T-helper 1 cell treated with Interleukin-12 subunit alpha and Interleukin-12 subunit beta and Interleukin-4 antibody, amounts not matched to agents 30 ng/mL and 1 ng/mL, for 36 hours (primary cell): ENCODE measurements at regions not wholly inside any gene's neighbourhood (a gene's known extent, or its start where the extent isn't known, plus 50 kb on each side); places are given as distances from the start of the nearest gene placed in this dataset.
"Not testable (repeated sequence)": the region's sequence is repeated elsewhere in the genome, so short reads cannot be mapped to it uniquely, and the experiment has no call there.

Experiments used
- intact Hi-C: fragments of 100-400 bp; cut with micrococcal nuclease; formaldehyde crosslinking; loops from one replicate; pipeline ENCODE4 v1.15.1; 2024

DNA sequence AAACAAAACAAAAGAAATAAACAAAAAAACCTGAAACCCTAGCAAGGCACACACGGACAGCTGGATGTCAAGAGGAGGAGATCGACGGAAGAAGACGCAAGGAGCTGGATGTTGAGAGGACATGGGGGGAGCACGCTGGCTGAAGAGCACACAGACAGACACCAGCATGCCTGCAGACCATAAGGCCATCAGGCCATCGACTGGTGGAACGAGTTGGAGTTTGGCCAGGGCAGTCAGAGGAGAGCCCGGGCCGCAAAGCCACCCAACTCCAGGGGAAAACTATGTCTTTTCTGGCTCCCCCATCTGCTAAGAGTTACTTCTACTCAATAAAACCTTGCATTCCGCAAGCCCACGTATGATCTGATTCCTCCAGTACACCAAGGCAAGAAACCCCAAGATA, 979.6 kb downstream of the PCDH17 start:
- intact Hi-C loops: no loop called here

DNA sequence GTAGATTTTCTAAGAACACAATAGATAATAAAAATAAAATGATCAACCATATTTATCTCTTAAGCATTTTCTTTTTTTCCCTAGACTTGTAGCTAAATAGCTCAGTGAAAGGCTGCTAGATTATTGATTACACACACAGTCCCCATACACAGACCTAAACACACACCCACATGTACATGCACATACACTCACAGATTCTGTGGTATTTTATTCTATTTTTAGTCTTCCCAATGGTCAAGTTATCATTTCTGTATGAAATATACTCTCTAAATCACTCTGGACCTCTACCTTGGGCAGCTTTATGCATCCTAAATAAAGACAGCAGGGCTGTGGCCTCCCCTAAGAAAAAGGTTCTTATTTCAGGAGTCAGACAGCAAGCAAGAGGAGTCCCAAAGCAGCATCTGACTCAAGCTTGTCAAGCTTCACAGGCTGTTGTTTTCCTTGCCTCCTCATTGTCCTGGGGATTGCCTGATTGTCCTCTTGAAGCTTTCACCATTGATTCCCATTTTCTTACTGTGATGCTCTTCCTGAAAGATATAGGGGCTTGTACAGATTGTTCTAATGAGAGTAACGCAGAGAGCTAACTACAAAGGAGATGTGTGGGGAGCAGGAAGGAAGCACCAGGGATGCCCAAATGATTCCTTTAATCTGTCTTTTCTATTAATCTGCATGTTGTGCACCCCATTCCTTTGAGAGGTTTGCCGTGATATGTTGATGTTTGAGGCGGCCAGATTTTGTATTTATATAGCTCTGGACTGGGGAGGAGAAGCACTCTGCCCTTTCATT, 986.5 kb downstream of the PCDH17 start:
- intact Hi-C loops: no loop called here

DNA sequence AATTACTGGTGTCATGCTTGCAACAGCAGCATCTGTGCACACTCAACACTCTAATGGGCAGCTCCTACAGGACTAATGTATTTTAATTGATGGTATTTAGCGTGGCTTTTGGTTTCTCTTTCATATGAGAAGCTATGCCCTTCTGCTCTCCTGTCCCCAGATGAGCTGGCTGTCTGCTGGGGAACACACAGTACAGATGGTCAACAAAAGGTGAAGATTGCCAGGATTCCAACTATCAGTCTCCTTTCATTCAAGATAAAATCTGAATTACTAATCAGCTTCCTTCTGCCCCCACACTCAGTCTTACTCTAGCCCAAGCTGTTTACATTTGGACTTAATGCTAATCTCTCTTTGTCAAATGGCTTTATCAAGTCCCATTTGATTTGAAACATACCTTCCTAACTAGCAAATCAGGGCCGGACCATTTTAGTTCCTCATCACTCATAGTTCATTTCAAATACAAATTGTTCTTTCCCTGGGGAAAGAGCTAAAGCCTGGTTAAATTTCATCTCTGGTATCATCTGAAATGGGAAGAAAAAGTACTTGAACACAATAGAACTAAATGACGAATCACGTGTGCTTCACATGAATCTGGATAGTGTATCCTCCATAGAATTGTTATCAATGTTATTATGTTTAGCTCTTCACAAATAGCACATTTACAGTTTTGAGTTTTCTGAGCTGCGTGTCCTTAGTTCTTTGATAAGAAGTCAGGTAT, 988.0 kb downstream of the PCDH17 start:
- intact Hi-C loops: no loop called here

DNA sequence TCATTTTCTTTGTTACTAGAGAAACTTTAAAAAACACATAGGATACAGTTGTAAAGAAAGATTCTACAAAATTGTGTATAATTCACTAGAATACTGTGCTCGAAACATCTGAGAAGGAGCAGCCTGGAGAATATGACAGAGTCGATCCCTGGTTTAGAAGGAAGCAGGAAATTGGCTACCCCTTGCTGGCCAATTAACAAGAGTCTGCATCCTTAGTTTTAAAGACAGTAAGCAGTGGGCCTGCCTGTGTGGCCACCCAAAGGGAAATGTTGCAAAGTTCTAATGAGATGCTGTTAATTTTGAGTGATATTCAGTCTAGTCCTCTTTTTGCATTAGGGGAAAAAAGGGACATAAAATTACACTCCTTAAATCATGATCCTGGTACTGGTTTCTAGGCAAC, 988.6 kb downstream of the PCDH17 start:
- intact Hi-C loops: no loop called here

DNA sequence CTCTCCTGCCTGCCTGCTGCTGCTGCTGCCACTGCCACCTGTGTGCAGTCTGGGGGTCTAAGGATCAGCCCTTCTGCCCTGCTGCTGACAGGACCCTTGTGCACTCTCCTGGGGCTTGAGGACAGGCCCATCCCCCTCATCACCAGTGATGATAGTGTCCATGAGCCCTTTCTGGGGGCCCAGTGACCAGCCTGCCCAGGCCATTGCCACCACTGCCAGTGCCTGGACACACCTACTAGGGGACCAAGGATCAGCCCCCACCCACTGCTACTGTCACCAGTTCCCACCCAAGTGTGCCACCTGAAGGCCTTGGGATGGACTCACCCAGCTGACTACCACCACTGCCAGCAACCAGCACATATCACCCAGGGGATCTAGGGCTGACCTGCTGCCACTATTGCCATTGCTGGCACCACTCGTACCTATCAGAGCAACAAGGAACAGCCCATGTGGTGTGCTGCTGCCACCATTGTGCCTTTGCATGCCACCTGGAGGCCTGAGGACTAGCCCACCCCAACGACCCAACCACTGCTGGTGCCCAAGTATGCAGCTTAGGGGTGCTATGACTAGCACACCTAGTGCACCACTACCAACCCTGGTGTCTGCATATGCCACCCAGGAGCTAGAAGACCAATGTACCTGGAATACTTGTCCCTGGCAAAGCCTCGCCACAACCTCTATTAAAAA, 994.3 kb downstream of the PCDH17 start:
- intact Hi-C loops: no loop called here

DNA sequence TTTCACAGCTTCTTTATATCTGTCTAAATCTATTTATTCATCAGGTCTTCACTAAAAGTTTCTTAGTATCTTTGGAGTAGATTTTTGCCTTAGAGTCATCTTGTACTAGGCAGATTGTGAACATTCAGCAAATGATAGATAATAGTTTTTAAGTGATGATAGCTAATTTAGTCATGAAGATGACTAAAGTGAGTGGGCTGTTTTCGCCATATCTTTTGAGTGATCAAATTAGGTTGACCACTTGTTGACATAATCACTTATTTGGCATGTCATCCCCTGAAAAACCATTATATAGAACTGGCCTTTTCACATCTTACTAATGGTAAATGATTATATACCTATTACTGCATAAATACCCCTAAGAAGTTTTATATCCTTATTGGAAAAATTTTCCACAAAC, 999.2 kb downstream of the PCDH17 start:
- intact Hi-C loops: no loop called here

DNA sequence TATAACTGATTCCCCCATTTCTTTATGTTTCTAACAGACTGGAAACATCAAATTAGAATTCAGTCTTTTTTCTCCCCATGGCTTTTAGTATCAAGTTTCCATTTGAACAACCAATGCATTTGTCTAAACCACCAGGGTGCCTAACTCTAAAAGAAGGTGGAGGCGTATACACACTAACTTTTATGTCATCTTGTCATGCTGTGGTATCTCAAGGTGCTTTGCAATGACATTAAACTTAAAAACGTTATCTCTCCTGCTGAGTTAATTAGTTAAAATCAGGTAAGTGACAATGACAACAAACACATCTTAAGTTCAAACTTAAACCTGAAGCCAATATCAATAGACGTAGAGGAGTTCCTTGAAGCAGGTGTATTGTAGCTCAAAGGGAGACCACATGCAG, 1001.7 kb downstream of the PCDH17 start:
- intact Hi-C loops: no loop called here

DNA sequence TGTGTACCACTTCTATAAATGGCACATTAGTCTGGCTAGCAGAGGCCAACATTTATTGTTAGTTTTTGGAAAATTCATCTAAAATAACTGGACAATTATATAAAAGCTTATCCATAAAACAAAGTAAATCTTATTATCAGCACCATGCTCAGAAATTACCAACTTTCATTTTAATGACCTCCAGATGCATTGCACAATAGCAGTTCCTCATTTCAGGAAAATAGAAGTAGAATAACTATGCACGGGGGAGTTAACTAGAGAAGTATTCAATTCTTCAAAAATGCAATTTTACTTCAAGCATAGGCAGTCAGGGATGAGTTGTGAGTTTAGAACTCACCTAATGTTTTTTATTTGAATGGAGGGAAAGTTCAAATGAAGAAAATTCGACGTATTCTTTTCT, 1023.5 kb downstream of the PCDH17 start:
- intact Hi-C loops: no loop called here

DNA sequence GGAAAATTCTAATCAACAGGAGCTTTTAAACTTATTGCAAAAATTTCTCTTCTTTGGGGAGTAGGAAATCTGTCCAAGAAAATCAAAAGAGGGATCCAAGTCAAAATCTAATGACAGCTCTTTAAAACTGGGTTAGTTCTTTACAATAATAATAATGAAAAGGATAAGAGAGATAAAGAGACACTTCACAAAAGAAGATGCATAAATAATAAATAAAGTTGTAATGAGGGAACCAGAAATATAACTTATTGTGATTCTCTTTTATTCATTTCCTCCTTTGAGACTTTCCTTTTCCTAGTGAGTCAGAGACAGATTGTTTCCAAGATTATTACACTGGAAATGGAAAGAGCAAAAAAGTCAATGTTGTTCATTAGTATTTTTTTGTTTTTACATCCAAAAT, 1029.3 kb downstream of the PCDH17 start:
- intact Hi-C loops: no loop called here

DNA sequence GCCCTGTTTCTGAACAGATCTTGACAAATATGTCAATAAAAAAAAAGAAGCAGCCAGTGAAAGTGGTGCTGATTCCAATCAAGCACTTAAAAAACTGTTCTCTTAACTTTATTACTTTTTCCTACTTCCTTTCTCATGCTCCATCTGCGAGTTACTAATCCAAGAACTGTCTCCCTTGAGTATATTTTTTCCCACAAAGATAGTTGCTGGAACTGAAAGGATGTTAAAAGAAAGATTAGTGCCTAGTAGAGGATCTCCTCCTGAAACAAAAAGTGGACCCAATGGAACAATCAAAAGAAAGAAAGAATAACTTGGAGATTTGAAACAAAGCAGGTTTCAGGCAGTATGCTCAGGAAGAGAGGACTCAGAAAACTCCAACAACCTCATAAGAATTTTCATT, 1034.8 kb downstream of the PCDH17 start:
- intact Hi-C loops: no loop called here

DNA sequence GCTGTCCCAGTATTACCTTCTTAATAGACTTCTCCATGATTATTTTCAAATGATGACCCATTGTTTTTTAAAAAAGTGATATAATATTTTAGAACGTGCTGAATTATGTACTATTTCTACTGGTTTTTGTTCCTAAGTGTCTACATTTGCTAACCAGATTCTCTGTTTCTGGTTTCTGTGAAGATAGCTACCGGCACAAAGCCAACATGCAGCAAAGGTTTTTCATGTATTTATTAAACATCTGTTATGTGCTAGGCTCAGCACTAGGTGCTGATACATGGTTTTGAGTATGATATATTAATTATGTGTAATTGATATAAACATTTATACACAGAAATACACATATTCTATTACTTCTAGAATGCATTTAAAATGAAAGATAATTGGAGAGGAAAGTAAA, 1035.6 kb downstream of the PCDH17 start:
- intact Hi-C loops: no loop called here

DNA sequence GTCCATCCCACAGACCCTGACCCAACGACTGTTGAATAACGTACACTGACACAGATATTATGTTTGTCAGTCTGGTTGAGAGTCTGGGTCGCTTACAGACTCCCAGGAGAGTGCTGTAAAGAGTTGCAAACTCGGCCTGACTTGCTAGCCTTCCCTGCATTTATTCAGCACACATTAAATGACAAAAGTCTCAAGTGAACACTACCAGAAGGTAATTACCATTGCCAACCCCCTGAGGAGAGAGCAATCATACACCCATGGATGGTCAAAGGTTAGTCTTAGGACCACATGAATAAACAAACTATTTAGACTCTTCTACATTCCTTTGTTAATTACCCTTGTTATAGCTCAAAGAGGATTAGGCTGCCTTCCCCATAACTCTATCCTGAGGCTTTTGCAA, 1048.6 kb downstream of the PCDH17 start:
- intact Hi-C loops: no loop called here

DNA sequence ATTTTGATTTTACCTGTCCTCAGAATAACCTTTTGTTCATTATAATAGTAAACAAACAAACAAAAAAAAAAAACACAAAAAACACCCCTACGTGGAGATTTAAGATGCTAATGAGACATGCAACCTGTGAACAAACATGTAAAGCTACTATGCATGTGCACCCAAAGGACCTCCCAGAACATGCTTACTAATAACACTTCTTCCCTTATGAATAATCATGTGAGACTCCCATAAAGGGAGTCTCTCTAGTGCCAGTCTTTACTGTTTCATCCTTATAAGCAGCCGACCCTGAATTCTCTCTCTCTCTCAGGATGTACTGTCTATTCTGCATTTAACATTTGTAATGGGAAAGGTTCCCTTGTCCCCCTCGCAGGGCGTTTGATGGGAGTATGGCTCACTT, 1051.1 kb downstream of the PCDH17 start:
- intact Hi-C loops: no loop called here

DNA sequence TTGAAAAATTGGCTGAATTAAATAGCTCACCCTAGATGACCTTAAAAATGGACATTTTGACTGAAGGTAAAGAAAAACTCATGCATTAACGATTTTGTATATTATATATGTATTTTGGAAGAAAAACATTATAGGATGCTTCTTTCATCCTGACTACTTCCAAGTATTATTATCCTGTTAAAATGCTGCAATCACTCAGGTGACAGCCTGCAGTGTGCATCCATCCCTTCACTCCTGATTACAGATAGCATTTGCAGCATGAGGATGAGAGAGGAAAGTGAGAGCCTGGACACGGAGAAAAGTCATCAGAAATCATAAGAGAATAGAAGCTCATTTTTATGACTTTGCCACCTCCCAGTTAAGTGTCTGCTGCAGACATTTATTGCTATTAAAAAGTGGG, 1055.6 kb downstream of the PCDH17 start:
- intact Hi-C loops: no loop called here

DNA sequence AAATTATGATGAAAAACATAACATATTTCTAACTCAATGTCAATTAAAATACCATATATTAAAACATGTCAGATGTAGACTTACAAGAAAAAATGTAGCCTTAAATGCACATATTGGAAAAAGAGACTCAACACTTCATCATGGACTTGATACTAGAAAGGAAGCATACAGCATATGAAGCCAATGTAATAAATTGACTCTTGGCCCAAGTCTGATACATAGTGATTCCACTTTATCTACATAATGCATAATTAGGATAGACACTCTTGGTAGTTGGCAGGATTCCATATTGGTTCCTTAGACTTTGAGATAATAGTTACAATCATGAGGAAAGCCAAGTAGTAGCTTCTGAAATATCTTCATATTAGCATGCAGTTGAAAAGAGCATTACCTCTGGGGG, 1067.0 kb downstream of the PCDH17 start:
- intact Hi-C loops: no loop called here

DNA sequence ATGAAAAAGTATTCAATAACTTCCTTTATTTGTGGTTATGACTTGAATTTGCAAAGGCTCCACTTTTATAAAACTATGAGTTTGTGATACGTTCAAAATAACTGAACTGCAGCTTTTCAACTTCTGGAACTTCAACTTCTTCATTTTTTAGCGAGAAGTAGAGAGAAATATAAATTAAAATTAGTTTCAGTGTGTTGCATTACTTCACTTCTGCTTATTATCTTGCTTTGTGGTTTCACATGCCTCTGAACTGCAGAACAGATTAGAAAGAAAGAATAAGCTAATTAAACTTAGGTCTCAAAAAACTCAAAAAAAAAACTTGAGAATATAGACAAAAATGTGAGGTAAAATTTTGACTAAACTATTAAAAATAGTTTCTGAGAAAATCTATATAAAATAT, 1073.4 kb downstream of the PCDH17 start:
- intact Hi-C loops: no loop called here

DNA sequence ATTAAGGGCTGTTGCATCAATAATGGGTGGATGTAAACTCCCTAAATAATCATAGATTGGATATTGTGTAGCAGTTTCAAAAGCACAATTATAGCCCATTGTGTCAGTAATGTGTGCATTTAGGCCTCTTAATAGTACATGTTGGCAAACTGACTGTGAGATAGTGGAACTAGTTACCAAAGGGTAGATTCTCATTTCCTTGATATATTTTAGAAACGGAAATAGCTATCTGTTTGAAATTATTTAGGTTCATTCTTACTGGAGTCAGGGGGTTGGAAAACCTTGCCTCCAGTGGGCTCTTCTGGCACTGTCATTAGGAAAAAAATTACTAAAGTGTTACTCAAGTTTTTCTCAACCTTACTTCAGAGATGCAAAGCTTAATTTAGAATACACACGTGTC, 1074.9 kb downstream of the PCDH17 start:
- intact Hi-C loops: no loop called here

DNA sequence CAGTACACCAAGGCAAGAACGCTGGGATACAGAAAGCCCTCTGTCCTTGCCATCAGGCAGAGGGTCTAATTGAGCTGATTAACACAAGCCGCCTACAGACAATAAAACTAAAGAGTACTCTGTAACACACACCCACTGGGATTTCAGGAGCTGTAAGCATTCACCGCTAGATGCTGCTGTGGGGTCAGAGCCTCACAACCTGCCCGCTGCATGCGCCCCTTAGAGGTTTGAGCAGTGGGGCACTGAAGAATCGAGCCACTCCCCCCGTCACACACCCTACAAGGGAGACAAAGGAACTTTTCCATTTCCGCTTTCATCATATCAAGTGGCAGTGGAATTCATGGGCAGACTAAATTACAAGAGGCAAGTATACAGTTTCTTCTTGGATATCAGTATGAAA, 1080.6 kb downstream of the PCDH17 start:
- intact Hi-C loops: no loop called here

DNA sequence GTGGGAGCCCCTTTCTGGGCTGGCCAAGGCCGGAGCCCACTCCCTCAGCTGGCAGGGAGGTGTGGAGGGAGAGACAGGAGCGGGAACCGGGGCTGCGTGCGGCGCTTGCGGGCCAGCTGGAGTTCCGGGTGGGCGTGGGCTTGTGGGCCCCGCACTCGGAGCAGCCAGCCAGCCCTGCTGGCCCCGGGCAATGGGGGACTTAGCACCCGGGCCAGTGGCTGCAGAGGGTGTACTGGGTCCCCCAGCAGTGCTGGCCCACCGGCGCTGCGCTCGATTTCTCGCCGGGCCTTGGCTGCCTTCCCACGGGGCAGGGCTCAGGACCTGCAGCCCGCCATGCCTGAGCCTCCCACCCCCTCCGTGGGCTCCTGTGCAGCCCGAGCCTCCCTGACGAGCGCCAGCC, 1082.5 kb downstream of the PCDH17 start:
- intact Hi-C loops: not testable (repeated sequence)

DNA sequence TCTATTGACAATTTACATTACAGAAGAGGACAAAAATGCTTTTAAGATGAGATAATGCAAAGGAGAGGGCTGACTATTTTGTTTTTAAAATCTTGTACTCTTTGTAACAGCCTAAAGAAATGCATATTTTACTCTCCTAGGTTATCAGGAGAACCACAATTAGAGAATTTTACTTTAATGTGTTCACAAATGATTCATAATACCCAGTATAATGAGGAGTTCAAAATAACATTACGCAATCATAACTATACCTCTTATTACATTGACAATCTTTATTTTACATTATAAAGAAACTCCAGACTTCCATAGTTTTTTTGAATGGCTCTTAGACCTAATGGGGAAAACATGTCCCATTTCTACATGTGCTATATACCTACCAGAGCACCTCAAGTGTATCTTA, 1089.7 kb downstream of the PCDH17 start:
- intact Hi-C loops: no loop called here

DNA sequence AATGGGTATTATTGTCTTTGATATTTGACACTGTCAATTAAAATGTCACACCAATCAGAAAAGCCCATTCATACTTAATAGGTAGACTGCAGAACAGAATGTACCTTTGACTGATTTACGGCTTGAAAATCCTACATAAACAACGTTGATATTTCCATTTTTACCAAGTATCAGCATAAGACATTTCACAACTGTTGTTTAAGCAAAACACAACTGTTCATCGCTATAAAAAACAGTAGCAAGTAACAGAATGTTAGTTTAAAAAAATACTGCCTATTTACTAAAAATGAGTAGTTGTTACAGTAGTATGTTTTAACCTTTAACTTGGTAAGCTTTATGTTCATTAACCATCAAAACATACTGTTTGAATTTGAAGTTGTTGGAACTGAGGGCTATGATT, 1096.6 kb downstream of the PCDH17 start:
- intact Hi-C loops: no loop called here

DNA sequence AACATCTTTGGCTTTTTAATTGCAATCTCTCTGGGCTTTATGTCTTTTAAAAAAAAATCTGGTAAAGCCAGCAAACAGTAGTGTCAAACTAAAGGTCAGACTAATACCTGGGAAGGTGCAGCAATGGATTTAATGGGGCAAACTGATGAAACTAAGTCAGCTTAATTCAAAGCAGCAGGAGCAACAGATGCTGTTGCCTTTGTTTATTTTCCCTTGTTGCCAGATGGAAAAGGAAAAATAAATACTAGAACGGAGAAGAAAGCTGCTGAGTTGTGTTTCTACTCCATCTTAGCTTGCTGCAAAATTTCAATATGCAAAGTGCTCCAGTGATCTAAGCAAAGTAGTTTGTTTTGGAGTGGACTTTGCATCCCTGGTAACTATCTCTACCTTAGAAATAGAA, 1097.8 kb downstream of the PCDH17 start:
- intact Hi-C loops: no loop called here

DNA sequence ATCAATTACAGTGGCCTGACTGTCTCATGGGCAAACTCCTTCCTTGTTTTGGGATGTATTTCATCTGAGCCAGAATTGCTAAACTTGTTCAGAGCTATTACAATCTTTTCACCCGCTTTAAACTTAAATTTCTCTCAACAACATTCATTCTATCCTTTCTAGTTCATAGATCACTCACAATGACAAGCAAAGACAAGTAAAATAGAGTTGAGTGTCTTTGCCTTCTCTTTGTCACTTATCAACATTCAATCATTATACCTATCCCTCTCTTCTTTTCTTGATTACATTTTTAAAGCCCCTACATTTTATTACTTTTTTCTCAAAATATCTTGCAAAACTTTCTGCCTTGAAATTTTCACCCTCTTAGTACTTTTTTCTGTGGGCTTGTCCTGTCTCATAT, 1113.1 kb downstream of the PCDH17 start:
- intact Hi-C loops: no loop called here
